Hepatocyte (in vitro differentiated cells): ENCODE measurements at regions not wholly inside any gene's neighbourhood (a gene's known extent, or its start where the extent isn't known, plus 50 kb on each side); places are given as distances from the start of the nearest gene placed in this dataset.

Experiments
- CTCF ChIP-seq: fragments of 200-600 bp; sonication (generic); IDR thresholded peaks from 2 replicates; pipeline ENCODE4 v1.5.1; 2016; ENCODE audit warnings: antibody characterized with exemption, mild to moderate bottlenecking; ENCODE audit not compliant: poor library complexity
- EZH2 ChIP-seq: fragments of 200-600 bp; sonication (generic); IDR thresholded peaks from 2 replicates; pipeline ENCODE4 v1.6.1; 2016; ENCODE audit warnings: antibody characterized with exemption, mild to moderate bottlenecking, borderline replicate concordance
- EZH2phosphoT487 ChIP-seq: fragments of 200-600 bp; sonication (generic); IDR thresholded peaks from one replicate; pipeline ENCODE4 v1.6.1; 2018; ENCODE audit warnings: antibody characterized with exemption, mild to moderate bottlenecking, low read depth, moderate library complexity; ENCODE audit not compliant: unreplicated experiment, severe bottlenecking

GRCh38 chr7:131769241-131769640 lies 212.8 kb upstream of the PODXL start:
- TF ChIP-seq CTCF (no peak), EZH2 (no peak), EZH2phosphoT487 (no peak)
